ENCODE measurements at regions not wholly inside any gene's neighbourhood (a gene's known extent, or its start where the extent isn't known, plus 50 kb on each side); places are given as distances from the start of the nearest gene placed in this dataset.
"Not testable (repeated sequence)": the region's sequence is repeated elsewhere in the genome, so short reads cannot be mapped to it uniquely, and the experiment has no call there.

DNA sequence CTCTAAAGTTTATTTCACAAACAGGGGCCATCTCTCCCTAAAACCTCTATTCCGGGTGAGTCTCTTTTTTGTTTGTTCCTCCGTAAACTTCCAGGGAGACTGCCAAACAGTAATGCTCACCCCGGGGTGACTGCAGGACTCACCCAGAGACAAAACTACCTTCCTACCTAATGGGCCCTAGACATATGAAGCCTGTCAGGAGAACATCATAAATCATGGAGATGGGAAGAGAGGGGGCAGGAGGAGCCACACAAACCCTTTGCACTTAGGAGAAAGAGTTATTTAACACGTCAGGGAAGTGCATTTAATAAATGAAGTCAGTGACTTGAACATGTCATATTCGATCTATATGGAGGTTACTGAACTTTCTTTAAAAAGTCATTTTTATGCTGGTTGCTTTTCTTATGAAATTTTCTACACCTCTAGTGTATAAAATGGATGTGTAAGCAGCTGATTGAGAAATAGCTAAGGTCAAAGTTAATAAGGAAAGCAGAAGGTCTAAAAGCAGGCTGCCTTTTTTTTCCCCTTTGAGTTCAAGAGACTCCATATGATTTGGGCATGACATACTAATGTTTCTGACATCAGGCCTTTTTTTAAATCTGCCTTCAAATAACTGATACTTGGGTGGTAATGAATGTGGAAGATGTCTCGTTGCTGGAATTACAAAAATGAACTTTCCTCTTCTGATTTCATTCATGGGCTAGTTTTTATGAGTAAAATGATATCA, 286.9 kb upstream of the USP25 start:
- DNase-seq: no peak

GRCh38 chr21:15443740-15444117, 286.1 kb upstream of the USP25 start:
- DNase-seq: no peak

- DNase-seq: no peak
These were observed 285.4 kb upstream of the USP25 start for GRCh38 chr21:15444118-15444960.

GRCh38 chr21:15445327-15445726, 284.5 kb upstream of the USP25 start:
- no peak for DNase-seq

DNA sequence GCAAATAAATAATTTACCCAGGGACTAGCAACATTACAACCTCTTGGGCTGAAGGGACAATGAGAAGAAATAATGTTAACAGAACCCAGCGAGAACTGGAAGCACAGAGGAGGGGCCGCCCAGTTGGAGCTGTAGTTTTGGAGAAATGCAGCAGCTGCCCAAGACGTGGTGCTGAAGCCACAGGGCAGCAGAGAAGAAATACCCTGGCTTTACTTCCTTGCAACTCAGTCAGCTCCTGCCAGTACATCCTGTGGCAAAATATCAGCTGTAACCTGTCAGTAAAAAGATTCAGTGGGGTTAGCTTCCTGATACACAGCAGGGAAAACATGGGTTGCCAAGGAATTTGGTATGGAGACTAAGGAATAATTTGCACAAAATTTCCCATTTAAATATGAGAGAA, 283.6 kb upstream of the USP25 start:
- no peak for DNase-seq

DNA sequence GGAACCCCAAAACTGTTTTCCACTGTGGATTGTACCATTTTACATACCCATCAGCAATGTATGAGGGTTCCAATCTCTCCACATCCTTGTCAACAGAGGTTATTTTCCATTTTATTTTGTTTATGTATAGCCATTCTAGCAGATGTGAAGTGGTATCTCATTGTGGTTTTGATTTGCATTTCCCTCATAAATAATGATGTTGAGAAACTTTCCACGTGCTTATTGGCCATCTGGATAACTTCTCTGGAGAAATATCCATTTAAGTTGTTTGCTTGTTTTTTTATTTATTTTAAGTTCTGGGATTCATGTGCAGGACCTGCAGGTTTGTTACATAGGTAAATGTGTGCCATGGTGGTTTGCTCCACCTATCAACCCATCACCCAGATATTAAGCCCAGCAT, 280.2 kb upstream of the USP25 start:
- DNase-seq: no peak

DNA sequence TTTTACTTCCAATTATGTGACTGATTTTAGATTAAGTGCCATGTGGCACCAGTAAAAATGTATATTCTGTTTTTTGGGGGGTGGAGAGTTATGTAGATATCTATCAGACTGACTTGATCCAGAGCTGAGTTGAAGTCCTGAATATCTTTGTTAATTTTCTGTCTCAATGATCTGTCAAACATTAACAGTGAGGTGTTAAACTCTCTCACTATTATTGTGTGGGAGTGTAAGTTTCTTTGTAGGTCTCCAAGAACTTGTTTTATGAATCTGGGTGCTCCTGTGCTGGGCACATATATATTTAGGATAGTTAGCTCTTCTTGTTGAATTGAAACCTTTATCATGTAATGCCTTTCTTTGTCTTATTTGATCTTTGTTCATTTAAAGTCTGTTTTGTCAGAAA, 276.5 kb upstream of the USP25 start:
- DNase-seq: no peak

DNA sequence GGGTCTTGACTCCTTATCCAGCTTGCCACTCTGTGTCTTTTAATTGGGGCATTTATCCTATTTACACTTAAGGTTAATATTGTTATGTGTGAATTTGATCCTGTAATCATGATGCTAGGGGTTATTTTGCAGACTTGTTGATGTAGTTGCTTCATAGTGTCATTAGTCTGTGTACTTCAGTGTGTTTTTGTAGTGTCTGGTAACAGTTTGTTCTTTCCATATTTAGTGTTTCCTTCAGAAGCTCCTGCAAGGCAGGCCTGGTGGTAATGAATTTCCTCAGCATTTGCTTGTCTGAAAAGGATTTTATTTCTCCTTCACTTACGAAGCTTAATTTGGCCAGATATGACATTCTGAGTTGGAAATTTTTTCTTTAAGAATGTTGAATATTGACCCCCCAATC, 276.0 kb upstream of the USP25 start:
- DNase-seq: not testable (repeated sequence)

DNA sequence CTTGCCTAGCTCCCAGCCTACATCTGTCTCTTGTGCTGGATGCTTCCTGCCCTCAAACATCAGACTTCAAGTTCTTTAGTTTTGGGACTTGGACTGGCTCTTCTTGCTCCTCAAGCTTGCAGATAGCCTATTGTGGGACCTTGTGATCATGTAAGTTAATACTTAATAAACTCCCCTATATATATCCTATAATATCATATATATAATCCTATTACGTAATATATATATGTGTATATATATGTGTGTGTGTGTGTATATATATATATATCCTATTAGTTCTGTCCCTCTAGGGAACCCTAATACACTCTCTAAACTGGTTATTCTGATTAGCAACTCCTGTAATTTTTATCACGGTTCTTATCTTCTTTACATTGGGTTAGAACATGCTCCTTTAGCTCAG, 274.9 kb upstream of the USP25 start:
- DNase-seq: not testable (repeated sequence)

GRCh38 chr21:15455819-15456462, 273.8 kb upstream of the USP25 start:
- no peak for DNase-seq

GRCh38 chr21:15457965-15458364, 271.8 kb upstream of the USP25 start:
- DNase-seq: no peak

DNA sequence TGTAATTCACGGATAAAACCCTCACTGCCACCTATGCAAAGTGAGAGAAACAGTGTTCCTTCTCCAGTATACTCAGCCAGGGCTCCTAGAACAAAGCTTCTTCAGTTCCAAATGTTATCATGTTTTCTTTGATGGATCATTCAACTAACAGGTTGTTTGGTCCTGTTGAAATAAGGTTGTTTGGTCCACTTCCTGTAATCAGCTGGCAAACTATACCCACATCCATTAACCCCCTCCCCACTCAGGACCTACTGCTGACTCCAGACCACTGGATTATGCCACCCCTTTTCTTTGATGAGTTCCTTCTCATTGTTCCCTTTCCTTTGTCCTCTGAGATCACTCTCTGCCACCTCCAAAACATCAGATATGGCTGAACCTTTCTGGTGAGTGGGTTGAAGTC, 267.7 kb upstream of the USP25 start:
- no peak for DNase-seq

DNA sequence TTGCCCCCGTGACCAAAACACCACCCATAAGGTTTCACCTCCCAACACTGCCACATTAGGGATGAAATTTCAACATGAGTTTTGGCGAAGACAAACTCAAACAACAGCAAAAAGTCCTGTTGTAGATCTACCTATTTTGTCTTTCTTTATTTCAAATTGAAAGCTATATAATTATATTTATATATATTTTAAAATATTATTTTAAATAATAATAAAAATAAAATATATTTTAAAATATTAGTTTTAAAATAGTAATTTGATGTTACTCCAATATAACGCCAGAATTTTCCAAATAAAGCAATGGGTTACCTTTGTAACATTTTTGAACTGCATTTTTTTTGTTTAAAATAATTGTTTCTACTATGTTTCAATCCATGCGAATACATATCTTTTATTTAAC, 263.5 kb upstream of the USP25 start:
- no peak for DNase-seq

GRCh38 chr21:15468368-15468767, 261.4 kb upstream of the USP25 start:
- no peak for DNase-seq

- DNase-seq: no peak
These were observed 257.4 kb upstream of the USP25 start for GRCh38 chr21:15472108-15473040.

- not testable (repeated sequence) for DNase-seq
These were observed 252.0 kb upstream of the USP25 start for GRCh38 chr21:15477773-15478172.

- DNase-seq: no peak
These were observed 249.6 kb upstream of the USP25 start for GRCh38 chr21:15480160-15480559.

DNA sequence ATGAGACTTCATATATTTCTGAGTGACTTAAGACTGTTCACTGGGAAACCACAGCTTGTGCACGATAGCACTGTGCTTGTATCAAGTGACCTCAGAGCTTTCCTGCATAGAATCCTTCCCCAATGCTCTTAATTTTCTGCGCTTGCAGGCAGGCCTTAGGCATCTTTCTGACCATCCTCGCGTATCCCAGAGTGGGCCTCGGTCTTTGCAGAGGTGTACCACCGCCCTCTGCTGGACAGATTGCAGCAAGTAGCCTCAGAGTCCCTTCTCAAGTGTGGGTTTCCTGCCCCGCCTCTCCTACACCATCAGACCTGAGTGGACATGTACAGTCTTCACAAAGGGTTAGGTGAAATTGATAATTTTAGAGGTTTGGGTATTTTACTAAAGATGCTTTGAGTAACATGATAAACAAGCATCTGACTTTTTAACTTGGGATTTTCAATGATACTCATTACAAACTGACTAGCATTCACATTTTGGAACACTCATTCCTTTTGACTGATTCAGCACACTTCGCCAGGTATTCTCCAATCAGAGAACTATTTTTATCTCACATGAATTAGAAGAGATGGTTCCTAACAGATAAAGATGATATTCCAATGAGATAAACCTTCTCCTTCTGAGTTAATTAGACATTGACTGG, 246.5 kb upstream of the USP25 start:
- DNase-seq: peak; percentile 91

DNA sequence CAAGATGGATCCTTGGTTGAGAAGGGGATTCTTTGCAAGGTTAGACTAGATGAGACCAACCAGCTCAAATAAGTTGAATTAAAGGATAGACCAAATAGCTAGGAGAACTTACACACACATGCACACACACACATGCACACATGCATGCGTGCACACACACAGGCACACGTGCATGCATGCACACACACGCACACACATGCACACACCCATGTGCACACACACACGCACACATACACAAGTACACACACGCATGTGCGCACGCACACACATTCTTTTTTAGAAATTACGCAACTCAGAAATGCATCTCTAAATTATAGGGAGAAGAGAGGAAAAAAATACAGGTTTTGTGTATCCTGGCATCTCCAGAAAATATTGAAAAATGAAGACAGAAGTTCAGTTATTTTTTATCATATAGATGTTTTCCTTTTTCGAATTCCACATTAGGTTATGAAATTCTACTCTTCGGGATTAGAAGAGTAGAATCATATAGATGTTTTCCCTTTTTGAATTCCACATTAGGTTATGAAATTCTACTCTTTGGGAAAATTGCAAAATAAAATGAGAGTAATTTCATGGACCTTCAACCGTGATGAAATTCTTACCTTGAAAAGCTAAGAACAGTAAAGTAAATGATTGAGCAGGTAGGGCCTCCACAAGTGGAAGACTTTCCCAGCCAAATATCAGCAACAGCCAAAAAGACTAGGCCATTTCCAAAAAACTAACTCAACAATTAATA, 243.2 kb upstream of the USP25 start:
- DNase-seq: no peak

DNA sequence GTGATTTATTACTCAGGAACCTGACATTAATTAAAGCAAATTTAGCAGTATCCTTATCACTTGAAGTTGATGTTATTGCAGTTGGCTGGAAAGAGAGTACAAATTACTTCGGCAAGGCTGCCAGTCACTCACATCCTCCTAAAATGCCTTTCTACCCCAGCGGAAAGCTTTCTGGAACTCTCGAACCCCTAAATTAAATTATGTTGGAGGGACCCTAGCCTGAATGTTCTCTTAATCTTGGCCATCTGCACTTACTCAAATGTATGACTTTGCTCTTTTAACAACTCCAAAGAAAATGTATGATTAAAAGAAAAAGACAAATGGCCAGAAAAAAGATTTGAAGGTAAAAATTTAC, 242.6 kb upstream of the USP25 start:
- DNase-seq: no peak

DNA sequence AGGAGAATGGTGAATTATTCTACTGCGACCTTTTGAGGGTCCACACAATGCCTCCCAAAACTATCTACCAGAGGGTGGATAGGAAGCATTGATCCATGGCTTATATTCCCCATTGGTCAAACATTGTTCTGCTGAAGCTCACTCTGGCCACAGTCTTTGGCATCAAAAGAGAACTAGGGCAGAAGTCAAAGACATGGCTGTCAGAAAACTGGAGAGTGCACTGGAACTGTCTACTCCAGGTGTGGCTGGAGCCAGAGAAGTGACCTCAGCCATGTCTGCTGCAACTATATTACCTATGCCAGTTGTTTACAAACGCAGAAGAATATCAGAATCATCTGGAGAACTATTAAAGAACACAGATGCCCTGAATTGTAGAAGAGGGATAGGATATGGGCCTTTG, 238.7 kb upstream of the USP25 start:
- no peak for DNase-seq

DNA sequence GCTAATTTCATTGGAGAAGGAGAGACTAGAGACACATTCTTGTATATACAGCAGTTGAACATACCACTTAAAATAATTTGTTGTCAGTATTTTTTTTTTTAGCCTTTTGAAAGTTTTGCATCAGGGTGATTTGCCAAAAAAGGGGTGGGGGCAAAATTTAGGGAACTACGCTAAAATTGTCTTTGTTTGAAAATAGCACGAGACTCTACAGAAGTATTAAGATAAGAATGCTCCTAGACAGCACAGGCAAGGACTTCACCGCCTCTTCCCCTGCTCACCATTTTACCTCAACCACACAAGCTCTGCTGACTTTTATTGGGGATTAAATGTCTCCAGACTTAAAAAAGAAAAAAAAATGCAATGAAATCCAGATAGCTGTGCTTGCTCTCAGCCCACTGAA, 236.1 kb upstream of the USP25 start:
- no peak for DNase-seq
